A549 (cell line): ENCODE measurements at regions not wholly inside any gene's neighbourhood (a gene's known extent, or its start where the extent isn't known, plus 50 kb on each side); places are given as distances from the start of the nearest gene placed in this dataset.

ENCODE experiments used
- CHD2 ChIP-seq: fragments of 150-350 bp; IDR thresholded peaks from 2 replicates; pipeline ENCODE4 v1.6.1; 2014; ENCODE audit warnings: low read length; ENCODE audit not compliant: partially characterized antibody
- JUN ChIP-seq, 2 experiments: fragments of >200 bp; sonication (Bioruptor Twin); formaldehyde crosslinking; IDR thresholded peaks; 2 replicates in 1 of 2; 3 replicates in 1 of 2; pipeline ENCODE4 v1.6.1; 2016 to 2017
- KDM1A ChIP-seq: fragments of 200-600 bp; sonication (generic); IDR thresholded peaks from 2 replicates; pipeline ENCODE4 v1.6.1; 2016; ENCODE audit warnings: low read depth, mild to moderate bottlenecking
- MYC ChIP-seq: IDR thresholded peaks from 2 replicates; pipeline ENCODE4 v1.6.1; 2012; ENCODE audit warnings: mild to moderate bottlenecking, inconsistent platforms, low read length, improper control_type of control experiment, borderline replicate concordance
- TF ChIP-seq, protein P1 (sequence below): fragments of >200 bp; sonication (Bioruptor Twin); formaldehyde crosslinking; IDR thresholded peaks from 3 replicates; pipeline ENCODE4 v1.5.1; 2016
- TF ChIP-seq, protein P2 (sequence below): IDR thresholded peaks from 2 replicates; pipeline ENCODE4 v1.6.1; 2012; ENCODE audit warnings: low read depth, borderline replicate concordance

DNA sequence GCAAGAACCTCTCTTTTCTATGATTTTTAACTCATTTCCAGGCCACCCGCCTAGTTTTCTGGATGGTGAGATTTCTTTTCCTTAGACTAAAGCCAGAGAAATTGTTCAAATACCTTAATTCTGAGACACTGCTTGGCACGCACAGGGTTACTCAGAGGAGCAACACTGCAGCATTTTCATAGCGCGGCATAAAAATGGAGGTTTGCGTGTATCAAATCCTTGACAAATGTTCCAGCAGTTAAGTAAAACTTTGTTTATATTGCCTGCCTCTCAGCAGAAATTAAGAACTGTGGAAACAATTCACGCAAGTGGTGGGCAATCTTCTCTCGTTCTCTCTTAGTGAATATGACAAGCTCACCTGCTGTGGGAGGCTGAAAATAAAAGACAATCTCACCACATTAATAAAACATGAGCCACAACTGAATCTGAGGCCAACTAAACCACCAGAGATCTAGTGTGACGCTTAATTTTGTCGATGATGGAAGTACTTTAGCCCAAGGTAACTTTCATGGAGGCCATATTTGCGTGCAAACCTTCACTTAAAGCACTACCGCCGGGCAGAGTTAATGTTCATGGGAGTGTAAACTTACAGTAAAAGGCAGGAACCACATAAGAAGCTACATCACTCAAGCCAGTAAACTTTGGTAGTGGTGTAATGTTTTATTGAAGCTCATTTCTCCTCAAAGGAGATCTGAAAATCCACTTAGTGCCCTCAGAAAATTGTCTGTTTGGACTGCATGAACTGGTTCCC is 894.8 kb upstream of the EPHA5 start:
- peak; percentile 67 to 86; a peak in 3 of 5 replicates for TF ChIP-seq JUN (IDR thresholded peaks at IDR 0.05)
- TF ChIP-seq, protein P1, sequence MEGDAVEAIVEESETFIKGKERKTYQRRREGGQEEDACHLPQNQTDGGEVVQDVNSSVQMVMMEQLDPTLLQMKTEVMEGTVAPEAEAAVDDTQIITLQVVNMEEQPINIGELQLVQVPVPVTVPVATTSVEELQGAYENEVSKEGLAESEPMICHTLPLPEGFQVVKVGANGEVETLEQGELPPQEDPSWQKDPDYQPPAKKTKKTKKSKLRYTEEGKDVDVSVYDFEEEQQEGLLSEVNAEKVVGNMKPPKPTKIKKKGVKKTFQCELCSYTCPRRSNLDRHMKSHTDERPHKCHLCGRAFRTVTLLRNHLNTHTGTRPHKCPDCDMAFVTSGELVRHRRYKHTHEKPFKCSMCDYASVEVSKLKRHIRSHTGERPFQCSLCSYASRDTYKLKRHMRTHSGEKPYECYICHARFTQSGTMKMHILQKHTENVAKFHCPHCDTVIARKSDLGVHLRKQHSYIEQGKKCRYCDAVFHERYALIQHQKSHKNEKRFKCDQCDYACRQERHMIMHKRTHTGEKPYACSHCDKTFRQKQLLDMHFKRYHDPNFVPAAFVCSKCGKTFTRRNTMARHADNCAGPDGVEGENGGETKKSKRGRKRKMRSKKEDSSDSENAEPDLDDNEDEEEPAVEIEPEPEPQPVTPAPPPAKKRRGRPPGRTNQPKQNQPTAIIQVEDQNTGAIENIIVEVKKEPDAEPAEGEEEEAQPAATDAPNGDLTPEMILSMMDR: no peak
- no peak for TF ChIP-seq CHD2
- no peak for TF ChIP-seq KDM1A
- TF ChIP-seq, protein P2, sequence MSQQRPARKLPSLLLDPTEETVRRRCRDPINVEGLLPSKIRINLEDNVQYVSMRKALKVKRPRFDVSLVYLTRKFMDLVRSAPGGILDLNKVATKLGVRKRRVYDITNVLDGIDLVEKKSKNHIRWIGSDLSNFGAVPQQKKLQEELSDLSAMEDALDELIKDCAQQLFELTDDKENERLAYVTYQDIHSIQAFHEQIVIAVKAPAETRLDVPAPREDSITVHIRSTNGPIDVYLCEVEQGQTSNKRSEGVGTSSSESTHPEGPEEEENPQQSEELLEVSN: no peak
- no peak for TF ChIP-seq MYC
